Brain microvascular endothelial cell (primary cell): ENCODE measurements at regions not wholly inside any gene's neighbourhood (a gene's known extent, or its start where the extent isn't known, plus 50 kb on each side); places are given as distances from the start of the nearest gene placed in this dataset.
"Not testable (repeated sequence)": the region's sequence is repeated elsewhere in the genome, so short reads cannot be mapped to it uniquely, and the experiment has no call there.

Source experiments
- DNase-seq: peaks from one replicate; pipeline ENCODE4 v3.0.0-alpha.2; 2020
- H3K27ac ChIP-seq: fragments of 250-450 bp; sonication (Bioruptor Pico); 2 replicates; pipeline ENCODE4 v1.5.1; 2020; ENCODE audit warnings: mild to moderate bottlenecking, moderate library complexity
- H3K27me3 ChIP-seq: fragments of 250-450 bp; sonication (Bioruptor Pico); replicated peaks from 2 replicates; pipeline ENCODE4 v1.5.1; 2020; ENCODE audit warnings: mild to moderate bottlenecking
- H3K36me3 ChIP-seq: fragments of 250-450 bp; sonication (Bioruptor Pico); replicated peaks from 2 replicates; pipeline ENCODE4 v1.5.1; 2020; ENCODE audit warnings: mild to moderate bottlenecking
- H3K4me3 ChIP-seq: 2 replicates; pipeline ENCODE4 v1.5.1; 2011; ENCODE audit warnings: low read depth, mild to moderate bottlenecking, control low read depth, low read length, moderate library complexity
- CTCF ChIP-seq: IDR thresholded peaks from 2 replicates; pipeline ENCODE4 v1.5.1; 2011; ENCODE audit warnings: low read depth, mild to moderate bottlenecking, moderate library complexity, low read length, control low read depth, inconsistent platforms; ENCODE audit errors: missing control alignments
- in situ Hi-C: cut with HindIII; loops from 2 replicates; pipeline ENCODE4 v1.10.0; 2017; ENCODE audit warnings: low sequenced_read_pairs, low pct_ligation_motif_present

- H3K4me3 ChIP-seq = no peak overlapping the region
- no peak for TF ChIP-seq CTCF
- in situ Hi-C loops = no loop called here
- no peak for DNase-seq
- H3K36me3 ChIP-seq = no peaks in the 10 kb centered on the region
- no peak overlapping the region for H3K27ac ChIP-seq
- H3K27me3 ChIP-seq = no peaks in the 10 kb centered on the region
These were observed 1636.5 kb upstream of the FLRT2 start for GRCh38 chr14:83893447-83893846.

- in situ Hi-C loops = no loop called here
- TF ChIP-seq CTCF = no peak
- no peaks in the 10 kb centered on the region for H3K27me3 ChIP-seq
- H3K4me3 ChIP-seq = no peak overlapping the region
- H3K27ac ChIP-seq = no peak overlapping the region
- no peak for DNase-seq
- no peaks in the 10 kb centered on the region for H3K36me3 ChIP-seq
These were observed 1635.4 kb upstream of the FLRT2 start for GRCh38 chr14:83894568-83894967.

GRCh38 chr14:83898558-83898957 is 1631.4 kb upstream of the FLRT2 start:
- H3K36me3 ChIP-seq, H3K4me3 ChIP-seq, DNase-seq, H3K27me3 ChIP-seq, H3K27ac ChIP-seq, in situ Hi-C loops: not testable (repeated sequence)

GRCh38 chr14:83899706-83900105 is 1630.2 kb upstream of the FLRT2 start:
- TF ChIP-seq CTCF = no peak
- H3K4me3 ChIP-seq = no peak overlapping the region
- in situ Hi-C loops = no loop called here
- H3K27me3 ChIP-seq = no peaks in the 10 kb centered on the region
- no peaks in the 10 kb centered on the region for H3K36me3 ChIP-seq
- no peak for DNase-seq
- H3K27ac ChIP-seq = no peak overlapping the region

GRCh38 chr14:83905157-83905556 is 1624.8 kb upstream of the FLRT2 start:
- in situ Hi-C loops = no loop called here

GRCh38 chr14:83908419-83908818 is 1621.5 kb upstream of the FLRT2 start:
- Histone ChIP-seq H3K27me3 (no peaks in the 10 kb centered on the region), H3K36me3 (no peaks in the 10 kb centered on the region), H3K27ac (no peak overlapping the region), H3K4me3 (no peak overlapping the region)
- no peak for DNase-seq
- TF ChIP-seq CTCF = no peak
- in situ Hi-C loops = no loop called here

More at GRCh38 chr14:83905157-83905556, 1624.8 kb upstream of the FLRT2 start:
- no peak for TF ChIP-seq CTCF
- Histone ChIP-seq H3K36me3 (no peaks in the 10 kb centered on the region), H3K27ac (no peak overlapping the region), H3K4me3 (no peak overlapping the region), H3K27me3 (no peaks in the 10 kb centered on the region)
- DNase-seq = no peak
